Esophagus muscularis mucosa (tissue), 4 donors: ENCODE measurements at regions not wholly inside any gene's neighbourhood (a gene's known extent, or its start where the extent isn't known, plus 50 kb on each side); places are given as distances from the start of the nearest gene placed in this dataset.

Experiments
- CTCF ChIP-seq, 3 experiments: fragments of 200-600 bp in 2 of 3; fragments of 450-650 bp in 1 of 3; sonication (generic) in 2 of 3; IDR thresholded peaks; one replicate each; pipeline ENCODE4 v1.5.1; 2017 to 2019; ENCODE audit warnings: antibody characterized with exemption in 3 of 3, mild to moderate bottlenecking in 2 of 3, moderate library complexity in 1 of 3
- EP300 ChIP-seq: sonication (generic); formaldehyde crosslinking; IDR thresholded peaks from one replicate; pipeline ENCODE4 v1.6.1; 2017; ENCODE audit warnings: antibody characterized with exemption
- POLR2A ChIP-seq: fragments of 450-650 bp; IDR thresholded peaks from one replicate; pipeline ENCODE4 v1.6.1; 2017; ENCODE audit warnings: antibody characterized with exemption, moderate library complexity, mild to moderate bottlenecking, low read depth
- POLR2AphosphoS5 ChIP-seq, 2 donors: sonication (generic); formaldehyde crosslinking; IDR thresholded peaks; one replicate each; pipeline ENCODE4 v1.6.1; 2017; ENCODE audit warnings: antibody characterized with exemption in 2 of 2

DNA sequence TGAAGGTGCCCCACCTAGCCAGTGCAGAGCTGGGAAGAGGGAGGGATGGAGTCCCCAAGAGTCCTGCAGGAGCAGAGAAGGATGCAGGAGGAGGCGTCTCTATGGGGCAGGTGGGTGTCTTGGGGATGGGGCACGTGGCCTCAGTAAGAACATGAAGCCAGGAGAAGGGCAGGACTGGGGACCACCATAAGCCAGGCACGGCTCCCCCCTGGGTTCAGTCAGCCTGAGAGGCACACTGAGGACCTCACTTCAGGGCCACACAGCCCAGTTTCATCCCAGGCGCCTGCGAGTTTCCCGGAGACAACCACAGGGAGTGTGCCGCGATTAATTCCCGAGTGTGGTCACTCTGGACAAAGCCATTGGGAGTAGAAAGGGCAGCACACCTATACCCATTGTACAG, 120.3 kb downstream of the GYPC start:
- TF ChIP-seq CTCF (IDR thresholded peaks at IDR 0.05): no peak
- no peak for TF ChIP-seq EP300
- no peak for TF ChIP-seq POLR2A
- TF ChIP-seq POLR2AphosphoS5 (IDR thresholded peaks at IDR 0.05): no peak
